ENCODE measurements at regions not wholly inside any gene's neighbourhood (a gene's known extent, or its start where the extent isn't known, plus 50 kb on each side); places are given as distances from the start of the nearest gene placed in this dataset.

GRCh38 chr4:11549525-11549924 lies 120.8 kb upstream of the HS3ST1 start:
- DNase-seq, result no peak

- DNase-seq, result no peak
Measured at GRCh38 chr4:11548597-11549082, 119.9 kb upstream of the HS3ST1 start.

GRCh38 chr4:11546391-11547175 lies 117.9 kb upstream of the HS3ST1 start:
- DNase-seq, result no peak

GRCh38 chr4:11545651-11546050 lies 117.0 kb upstream of the HS3ST1 start:
- DNase-seq, result no peak

GRCh38 chr4:11544211-11544610 lies 115.5 kb upstream of the HS3ST1 start:
- DNase-seq, result no peak

- no peak for DNase-seq
Measured at GRCh38 chr4:11543706-11544105, 115.0 kb upstream of the HS3ST1 start.

- no peak for DNase-seq
Measured at GRCh38 chr4:11542952-11543351, 114.3 kb upstream of the HS3ST1 start.

GRCh38 chr4:11537846-11538245 lies 109.2 kb upstream of the HS3ST1 start:
- DNase-seq, result no peak

- DNase-seq, result no peak
Measured at GRCh38 chr4:11535333-11535732, 106.6 kb upstream of the HS3ST1 start.

GRCh38 chr4:11534623-11535302 lies 106.1 kb upstream of the HS3ST1 start:
- DNase-seq, result no peak

- DNase-seq, result no peak
Measured at GRCh38 chr4:11532138-11532537, 103.4 kb upstream of the HS3ST1 start.

- DNase-seq, result no peak
Measured at GRCh38 chr4:11529625-11530201, 101.0 kb upstream of the HS3ST1 start.

GRCh38 chr4:11525085-11525484 lies 96.4 kb upstream of the HS3ST1 start:
- DNase-seq, result no peak

- no peak for DNase-seq
Measured at GRCh38 chr4:11518754-11519153, 90.1 kb upstream of the HS3ST1 start.

GRCh38 chr4:11514779-11515419 lies 86.2 kb upstream of the HS3ST1 start:
- DNase-seq, result no peak

- DNase-seq, result no peak
Measured at GRCh38 chr4:11514003-11514402, 85.3 kb upstream of the HS3ST1 start.

- DNase-seq, result no peak
Measured at GRCh38 chr4:11512871-11513270, 84.2 kb upstream of the HS3ST1 start.

GRCh38 chr4:11511321-11511720 lies 82.6 kb upstream of the HS3ST1 start:
- DNase-seq, result no peak

GRCh38 chr4:11507920-11508319 lies 79.2 kb upstream of the HS3ST1 start:
- DNase-seq, result no peak

GRCh38 chr4:11506194-11506593 lies 77.5 kb upstream of the HS3ST1 start:
- no peak for DNase-seq

- no peak for DNase-seq
Measured at GRCh38 chr4:11505221-11505971, 76.7 kb upstream of the HS3ST1 start.

- DNase-seq, result no peak
Measured at GRCh38 chr4:11503166-11503565, 74.5 kb upstream of the HS3ST1 start.

GRCh38 chr4:11497972-11498371 lies 69.3 kb upstream of the HS3ST1 start:
- DNase-seq, result no peak

Data from eye (tissue), 1 donor.